ENCODE measurements at regions not wholly inside any gene's neighbourhood (a gene's known extent, or its start where the extent isn't known, plus 50 kb on each side); places are given as distances from the start of the nearest gene placed in this dataset.

- H3K4me3 ChIP-seq (ENCODE audit: low read depth, low read length) = no peak overlapping the region
- H2AK5ac ChIP-seq (ENCODE audit: low read length) = no peak overlapping the region
- H3K27me3 ChIP-seq (ENCODE audit: insufficient read depth, low read length) = no peaks in the 10 kb centered on the region
- no peak overlapping the region for H2AFZ ChIP-seq (ENCODE audit: insufficient read depth, low read length, poor library complexity)
- no peak overlapping the region for H2BK5ac ChIP-seq (ENCODE audit: low read depth, low read length, poor library complexity)
- no peaks in the 10 kb centered on the region for H3K36me3 ChIP-seq (ENCODE audit: control insufficient read depth in 1 of 2, insufficient read depth in 2 of 2, low read length in 2 of 2)
- H2BK12ac ChIP-seq (ENCODE audit: low read length) = no peak overlapping the region
- H3K14ac ChIP-seq (ENCODE audit: low read length) = no peak overlapping the region
- H4K91ac ChIP-seq (ENCODE audit: low read depth, low read length) = no peak overlapping the region
- H4K12ac ChIP-seq (ENCODE audit: low read depth, low read length) = no peak overlapping the region
- no peak overlapping the region for H2BK120ac ChIP-seq (ENCODE audit: insufficient read depth, low read length, poor library complexity)
- H3K9me3 ChIP-seq (ENCODE audit: insufficient read depth, low read depth, low read length) = no peaks in the 10 kb centered on the region
- H3K4ac ChIP-seq (ENCODE audit: low read depth, low read length) = no peak overlapping the region
- H4K8ac ChIP-seq (ENCODE audit: low read depth, low read length) = no peak overlapping the region
- H3K4me2 ChIP-seq (ENCODE audit: low read length) = no peak overlapping the region
- no peak overlapping the region for H3K27ac ChIP-seq (ENCODE audit: low read depth, low read length)
- peak in 1 of 2 donors; percentile 79 for DNase-seq
- no peaks in the 10 kb centered on the region for H3K4me1 ChIP-seq (ENCODE audit: control insufficient read depth in 1 of 2, insufficient read depth in 2 of 2, low read length in 2 of 2)
- no peak overlapping the region for H3K9ac ChIP-seq (ENCODE audit: low read length)
- WGBS (ENCODE audit: extremely low coverage, insufficient coverage, insufficient read length) = no CpG with 5 or more reads among the region's 2 CpGs
- H3K23ac ChIP-seq (ENCODE audit: low read length) = no peak overlapping the region
- H3K18ac ChIP-seq (ENCODE audit: low read length) = no peak overlapping the region
- no peaks in the 10 kb centered on the region for H3K79me2 ChIP-seq (ENCODE audit: control insufficient read depth, insufficient read depth, low read length, poor library complexity)
- H3K79me1 ChIP-seq (ENCODE audit: low read length) = no peaks in the 10 kb centered on the region
Observed at GRCh38 chr7:46068159-46068558, 147.1 kb upstream of the IGFBP3 start.

- H3K36me3 ChIP-seq (ENCODE audit: control insufficient read depth in 1 of 2, insufficient read depth in 2 of 2, low read length in 2 of 2) = peaks cover 0 to 2% of the 10 kb centered on the region in 2 experiments
- H3K4ac ChIP-seq (ENCODE audit: low read depth, low read length) = no peak overlapping the region
- no peak overlapping the region for H3K23ac ChIP-seq (ENCODE audit: low read length)
- H3K4me1 ChIP-seq (ENCODE audit: control insufficient read depth in 1 of 2, insufficient read depth in 2 of 2, low read length in 2 of 2) = no peaks in the 10 kb centered on the region
- WGBS (ENCODE audit: extremely low coverage, insufficient coverage, insufficient read length) = no CpG with 5 or more reads among the region's 7 CpGs
- no peak overlapping the region for H4K12ac ChIP-seq (ENCODE audit: low read depth, low read length)
- H3K4me3 ChIP-seq (ENCODE audit: low read depth, low read length) = no peak overlapping the region
- H2BK12ac ChIP-seq (ENCODE audit: low read length) = peak overlapping the region; percentile 35
- H2AFZ ChIP-seq (ENCODE audit: insufficient read depth, low read length, poor library complexity) = no peak overlapping the region
- H3K4me2 ChIP-seq (ENCODE audit: low read length) = no peak overlapping the region
- H3K9me3 ChIP-seq (ENCODE audit: insufficient read depth, low read depth, low read length) = peaks cover 3% of the 10 kb centered on the region
- H3K27ac ChIP-seq (ENCODE audit: low read depth, low read length) = no peak overlapping the region
- H3K14ac ChIP-seq (ENCODE audit: low read length) = peak overlapping the region; percentile 10
- no peaks in the 10 kb centered on the region for H3K79me2 ChIP-seq (ENCODE audit: control insufficient read depth, insufficient read depth, low read length, poor library complexity)
- H3K27me3 ChIP-seq (ENCODE audit: insufficient read depth, low read length) = no peaks in the 10 kb centered on the region
- no peak overlapping the region for H2BK5ac ChIP-seq (ENCODE audit: low read depth, low read length, poor library complexity)
- no peak overlapping the region for H3K18ac ChIP-seq (ENCODE audit: low read length)
- H2BK120ac ChIP-seq (ENCODE audit: insufficient read depth, low read length, poor library complexity) = no peak overlapping the region
- DNase-seq = no peak
- H3K9ac ChIP-seq (ENCODE audit: low read length) = no peak overlapping the region
- H4K91ac ChIP-seq (ENCODE audit: low read depth, low read length) = peak overlapping the region; percentile 40
- H4K8ac ChIP-seq (ENCODE audit: low read depth, low read length) = no peak overlapping the region
- peaks cover 11% of the 10 kb centered on the region for H3K79me1 ChIP-seq (ENCODE audit: low read length)
- H2AK5ac ChIP-seq (ENCODE audit: low read length) = no peak overlapping the region
Observed at GRCh38 chr7:46059308-46060020, 138.4 kb upstream of the IGFBP3 start.

GRCh38 chr7:46058086-46058823 is 137.2 kb upstream of the IGFBP3 start:
- Histone ChIP-seq H2AK5ac (ENCODE audit: low read length) (no peak overlapping the region), H2BK5ac (ENCODE audit: low read depth, low read length, poor library complexity) (no peak overlapping the region), H3K9ac (ENCODE audit: low read length) (no peak overlapping the region), H2BK120ac (ENCODE audit: insufficient read depth, low read length, poor library complexity) (no peak overlapping the region), H3K4me1 (ENCODE audit: control insufficient read depth in 1 of 2, insufficient read depth in 2 of 2, low read length in 2 of 2) (no peaks in the 10 kb centered on the region), H3K23ac (ENCODE audit: low read length) (no peak overlapping the region), H3K36me3 (ENCODE audit: control insufficient read depth in 1 of 2, insufficient read depth in 2 of 2, low read length in 2 of 2) (peaks cover 0 to 2% of the 10 kb centered on the region in 2 experiments), H3K27ac (ENCODE audit: low read depth, low read length) (no peak overlapping the region), H3K4me3 (ENCODE audit: low read depth, low read length) (no peak overlapping the region), H3K18ac (ENCODE audit: low read length) (no peak overlapping the region), H2AFZ (ENCODE audit: insufficient read depth, low read length, poor library complexity) (no peak overlapping the region), H4K91ac (ENCODE audit: low read depth, low read length) (peak overlapping the region; percentile 11), H4K12ac (ENCODE audit: low read depth, low read length) (no peak overlapping the region), H3K27me3 (ENCODE audit: insufficient read depth, low read length) (no peaks in the 10 kb centered on the region), H3K4me2 (ENCODE audit: low read length) (no peak overlapping the region), H3K9me3 (ENCODE audit: insufficient read depth, low read depth, low read length) (peaks cover 3% of the 10 kb centered on the region), H3K4ac (ENCODE audit: low read depth, low read length) (no peak overlapping the region), H3K79me2 (ENCODE audit: control insufficient read depth, insufficient read depth, low read length, poor library complexity) (no peaks in the 10 kb centered on the region), H3K14ac (ENCODE audit: low read length) (no peak overlapping the region), H3K79me1 (ENCODE audit: low read length) (peaks cover 12% of the 10 kb centered on the region), H4K8ac (ENCODE audit: low read depth, low read length) (no peak overlapping the region), H2BK12ac (ENCODE audit: low read length) (peak overlapping the region; percentile 70)
- no CpG with 5 or more reads among the region's 4 CpGs for WGBS (ENCODE audit: extremely low coverage, insufficient coverage, insufficient read length)
- no peak for DNase-seq

GRCh38 chr7:46054915-46055314 is 133.8 kb upstream of the IGFBP3 start:
- Histone ChIP-seq H2AK5ac (ENCODE audit: low read length) (no peak overlapping the region), H2BK12ac (ENCODE audit: low read length) (no peak overlapping the region), H3K79me2 (ENCODE audit: control insufficient read depth, insufficient read depth, low read length, poor library complexity) (no peaks in the 10 kb centered on the region), H2BK5ac (ENCODE audit: low read depth, low read length, poor library complexity) (no peak overlapping the region), H3K9ac (ENCODE audit: low read length) (no peak overlapping the region), H3K79me1 (ENCODE audit: low read length) (peaks cover 9% of the 10 kb centered on the region), H3K4ac (ENCODE audit: low read depth, low read length) (no peak overlapping the region), H3K14ac (ENCODE audit: low read length) (no peak overlapping the region), H2BK120ac (ENCODE audit: insufficient read depth, low read length, poor library complexity) (no peak overlapping the region), H3K18ac (ENCODE audit: low read length) (no peak overlapping the region), H3K4me1 (ENCODE audit: control insufficient read depth in 1 of 2, insufficient read depth in 2 of 2, low read length in 2 of 2) (no peaks in the 10 kb centered on the region), H3K27ac (ENCODE audit: low read depth, low read length) (peak overlapping the region; percentile 55), H4K12ac (ENCODE audit: low read depth, low read length) (no peak overlapping the region), H3K27me3 (ENCODE audit: insufficient read depth, low read length) (no peaks in the 10 kb centered on the region), H3K23ac (ENCODE audit: low read length) (no peak overlapping the region), H3K9me3 (ENCODE audit: insufficient read depth, low read depth, low read length) (peaks cover 3% of the 10 kb centered on the region), H2AFZ (ENCODE audit: insufficient read depth, low read length, poor library complexity) (no peak overlapping the region), H3K4me2 (ENCODE audit: low read length) (no peak overlapping the region), H3K36me3 (ENCODE audit: control insufficient read depth in 1 of 2, insufficient read depth in 2 of 2, low read length in 2 of 2) (no peaks in the 10 kb centered on the region), H4K8ac (ENCODE audit: low read depth, low read length) (no peak overlapping the region), H4K91ac (ENCODE audit: low read depth, low read length) (no peak overlapping the region), H3K4me3 (ENCODE audit: low read depth, low read length) (no peak overlapping the region)
- no peak for DNase-seq
- no CpG with 5 or more reads among the region's 4 CpGs for WGBS (ENCODE audit: extremely low coverage, insufficient coverage, insufficient read length)
